Esophagus muscularis mucosa (tissue), 4 donors: ENCODE measurements at regions not wholly inside any gene's neighbourhood (a gene's known extent, or its start where the extent isn't known, plus 50 kb on each side); places are given as distances from the start of the nearest gene placed in this dataset.
A peak's percentile ranks its signal among the peaks of the same experiment; 100 is the strongest.

ENCODE experiments used
- DNase-seq: peaks from one replicate; pipeline ENCODE4 v3.0.0-alpha.2; 2017; ENCODE audit errors: extremely low spot score
- H3K27ac ChIP-seq, 4 donors: fragments of 200-600 bp; sonication (generic); replicated peaks in 1 of 4; 1 replicate in 3 of 4; 2 replicates in 1 of 4; pipeline ENCODE4 v1.5.1; 2016 to 2019; ENCODE audit warnings: mild to moderate bottlenecking in 1 of 4
- H3K27me3 ChIP-seq, 4 donors: fragments of 200-600 bp; sonication (generic); one replicate each; pipeline versions ENCODE4 v1.5.1 to v1.6.0; 2016 to 2019
- H3K36me3 ChIP-seq, 4 donors: fragments of 200-600 bp; sonication (generic); one replicate each; pipeline ENCODE4 v1.5.1; 2016 to 2019
- H3K4me1 ChIP-seq, 4 donors: fragments of 200-600 bp; sonication (generic); one replicate each; pipeline ENCODE4 v1.5.1; 2016 to 2019
- H3K4me3 ChIP-seq, 4 donors: fragments of 200-600 bp; sonication (generic); 1 replicate in 2 of 4; 2 replicates in 2 of 4; pipeline ENCODE4 v1.5.1; 2016 to 2019; ENCODE audit warnings: mild to moderate bottlenecking in 4 of 4, moderate library complexity in 1 of 4
- H3K9me3 ChIP-seq, 4 donors: fragments of 200-600 bp; sonication (generic); 1 replicate in 3 of 4; 2 replicates in 1 of 4; pipeline ENCODE4 v1.5.1; 2016 to 2019
- EP300 ChIP-seq: sonication (generic); formaldehyde crosslinking; IDR thresholded peaks from one replicate; pipeline ENCODE4 v1.6.1; 2017; ENCODE audit warnings: antibody characterized with exemption
- POLR2A ChIP-seq: fragments of 450-650 bp; IDR thresholded peaks from one replicate; pipeline ENCODE4 v1.6.1; 2017; ENCODE audit warnings: antibody characterized with exemption, moderate library complexity, mild to moderate bottlenecking, low read depth
- POLR2AphosphoS5 ChIP-seq, 2 donors: sonication (generic); formaldehyde crosslinking; IDR thresholded peaks; one replicate each; pipeline ENCODE4 v1.6.1; 2017; ENCODE audit warnings: antibody characterized with exemption in 2 of 2
- whole genome bisulfite sequencing: methylation state at CpG from one replicate; pipeline ENCODE4 v1.1.5; 2018; 5-methylcytosine and 5-hydroxymethylcytosine counted together
- intact Hi-C: fragments of 100-400 bp; cut with DNase I; formaldehyde crosslinking; loops from one replicate; pipeline ENCODE4 v1.15.1; 2023
- TF ChIP-seq, protein P1 (sequence below), 3 experiments: fragments of 200-600 bp in 2 of 3; fragments of 450-650 bp in 1 of 3; sonication (generic) in 2 of 3; IDR thresholded peaks; one replicate each; pipeline ENCODE4 v1.5.1; 2017 to 2019; ENCODE audit warnings: antibody characterized with exemption in 3 of 3, mild to moderate bottlenecking in 2 of 3, moderate library complexity in 1 of 3

DNA sequence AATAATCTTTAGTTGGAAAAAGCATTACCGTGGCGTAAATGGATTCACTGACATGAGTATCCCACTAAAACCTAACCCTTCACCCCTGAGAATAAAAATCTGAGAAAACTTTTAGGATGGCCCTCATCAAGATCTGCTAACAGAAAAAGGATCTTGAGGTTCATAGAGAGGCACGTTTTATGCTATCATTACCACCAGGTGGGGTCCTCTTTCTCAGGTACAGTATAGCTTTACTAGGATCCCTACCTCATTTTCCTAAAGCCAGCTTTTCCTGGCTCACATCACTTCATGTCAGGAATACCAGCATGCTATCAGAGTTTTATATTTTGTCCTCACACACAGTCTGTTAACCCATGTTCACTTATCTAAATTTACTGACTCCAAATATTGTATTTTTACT lies 173.7 kb downstream of the POM121L12 start:
- no peaks in the 10 kb centered on the region for H3K27me3 ChIP-seq
- H3K4me3 ChIP-seq, result no peak overlapping the region
- no peaks in the 10 kb centered on the region for H3K36me3 ChIP-seq
- peaks cover 0 to 28% (median 13%) of the 10 kb centered on the region in 4 donors for H3K9me3 ChIP-seq
- no peak for DNase-seq
- TF ChIP-seq POLR2AphosphoS5 (IDR thresholded peaks at IDR 0.05) (no peak), EP300 (no peak), POLR2A (no peak)
- TF ChIP-seq, protein P1, sequence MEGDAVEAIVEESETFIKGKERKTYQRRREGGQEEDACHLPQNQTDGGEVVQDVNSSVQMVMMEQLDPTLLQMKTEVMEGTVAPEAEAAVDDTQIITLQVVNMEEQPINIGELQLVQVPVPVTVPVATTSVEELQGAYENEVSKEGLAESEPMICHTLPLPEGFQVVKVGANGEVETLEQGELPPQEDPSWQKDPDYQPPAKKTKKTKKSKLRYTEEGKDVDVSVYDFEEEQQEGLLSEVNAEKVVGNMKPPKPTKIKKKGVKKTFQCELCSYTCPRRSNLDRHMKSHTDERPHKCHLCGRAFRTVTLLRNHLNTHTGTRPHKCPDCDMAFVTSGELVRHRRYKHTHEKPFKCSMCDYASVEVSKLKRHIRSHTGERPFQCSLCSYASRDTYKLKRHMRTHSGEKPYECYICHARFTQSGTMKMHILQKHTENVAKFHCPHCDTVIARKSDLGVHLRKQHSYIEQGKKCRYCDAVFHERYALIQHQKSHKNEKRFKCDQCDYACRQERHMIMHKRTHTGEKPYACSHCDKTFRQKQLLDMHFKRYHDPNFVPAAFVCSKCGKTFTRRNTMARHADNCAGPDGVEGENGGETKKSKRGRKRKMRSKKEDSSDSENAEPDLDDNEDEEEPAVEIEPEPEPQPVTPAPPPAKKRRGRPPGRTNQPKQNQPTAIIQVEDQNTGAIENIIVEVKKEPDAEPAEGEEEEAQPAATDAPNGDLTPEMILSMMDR (IDR thresholded peaks at IDR 0.05), result no peak
- intact Hi-C loops, result no loop called here
- H3K4me1 ChIP-seq, result no peaks in the 10 kb centered on the region
- WGBS, result 87% methylated on average over 3 of the region's 3 CpGs
- H3K27ac ChIP-seq, result no peak overlapping the region

DNA sequence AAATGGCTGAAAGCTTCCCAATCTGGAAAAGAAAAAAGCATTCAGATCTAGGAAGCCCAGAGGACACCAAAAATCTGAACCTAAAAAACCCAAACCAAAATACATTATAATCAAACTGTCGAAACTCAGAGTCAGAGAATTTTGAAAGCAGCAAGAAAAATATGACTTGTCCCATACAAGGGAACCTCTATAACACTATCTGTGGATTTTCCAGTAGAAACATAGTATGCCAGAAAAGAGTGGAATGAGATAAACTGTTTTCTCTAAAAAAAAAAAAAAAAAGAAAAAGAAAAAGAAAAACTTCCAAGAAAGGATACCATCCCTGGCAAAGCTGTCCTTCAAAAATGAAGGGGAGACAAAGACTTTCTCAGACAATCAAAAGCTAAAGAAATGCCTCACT lies 179.0 kb downstream of the POM121L12 start:
- intact Hi-C loops, result no loop called here
- H3K36me3 ChIP-seq, result no peaks in the 10 kb centered on the region
- no peak overlapping the region for H3K27ac ChIP-seq
- H3K9me3 ChIP-seq, result peaks cover 0 to 32% (median 28%) of the 10 kb centered on the region in 4 donors
- peaks cover 0 to 15% (median 0%) of the 10 kb centered on the region in 4 donors for H3K27me3 ChIP-seq
- TF ChIP-seq POLR2A (no peak), POLR2AphosphoS5 (IDR thresholded peaks at IDR 0.05) (no peak), EP300 (no peak)
- TF ChIP-seq, protein P1 (IDR thresholded peaks at IDR 0.05), result no peak
- peaks cover 0 to 11% (median 7%) of the 10 kb centered on the region in 4 donors for H3K4me1 ChIP-seq
- no peak overlapping the region for H3K4me3 ChIP-seq
- WGBS, result 80% methylated on average over 1 of the region's 1 CpG
- DNase-seq, result no peak

DNA sequence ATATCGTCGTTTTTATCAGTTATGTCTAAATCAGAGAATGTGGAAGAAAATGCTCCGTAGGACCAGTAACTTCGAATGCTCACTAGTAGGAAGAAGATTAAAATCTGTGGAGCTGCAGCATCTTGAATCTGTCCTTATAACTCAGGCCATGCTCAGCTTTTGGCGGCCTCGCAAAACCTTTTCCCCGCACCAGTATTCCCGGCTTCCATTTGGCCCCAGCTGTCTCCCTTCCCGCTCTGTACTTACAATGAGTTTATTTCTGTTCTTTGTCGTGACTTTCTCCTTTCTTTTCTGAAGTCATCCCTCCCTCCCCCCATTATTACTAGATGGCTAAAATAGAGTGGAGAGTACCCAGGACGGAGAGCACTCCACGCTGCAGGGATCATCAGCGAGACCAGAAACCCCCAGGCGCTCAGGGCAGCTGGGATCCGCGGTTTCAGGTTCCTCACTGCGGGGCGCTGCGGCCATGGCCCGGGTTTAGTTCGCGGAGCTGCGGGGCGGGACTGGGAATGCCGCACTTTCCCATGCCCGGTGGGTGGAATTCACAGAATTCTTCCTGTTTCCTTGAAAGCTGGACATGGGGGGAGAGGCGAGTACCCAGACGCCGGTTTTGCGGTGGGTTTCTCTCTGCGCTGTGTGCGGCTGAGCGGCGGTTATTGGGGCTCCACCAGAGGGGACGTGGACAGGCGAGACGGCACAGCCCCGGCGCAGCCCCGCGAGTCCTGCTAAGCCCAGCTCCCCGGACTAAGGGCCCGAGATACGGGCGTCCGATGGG lies 183.5 kb downstream of the POM121L12 start:
- TF ChIP-seq POLR2AphosphoS5 (IDR thresholded peaks at IDR 0.05) (no peak), POLR2A (no peak), EP300 (no peak)
- TF ChIP-seq, protein P1 (IDR thresholded peaks at IDR 0.05), result no peak
- no peak overlapping the region for H3K27ac ChIP-seq
- peaks cover 0 to 15% (median 0%) of the 10 kb centered on the region in 4 donors for H3K27me3 ChIP-seq
- intact Hi-C loops, result no loop called here
- peaks cover 0 to 11% (median 8%) of the 10 kb centered on the region in 4 donors for H3K4me1 ChIP-seq
- no peak for DNase-seq
- peak overlapping the region; percentile 40 to 52 (median 44) for H3K4me3 ChIP-seq
- WGBS, result 12% methylated on average over 41 of the region's 46 CpGs
- H3K9me3 ChIP-seq, result peaks cover 0 to 22% (median 17%) of the 10 kb centered on the region in 4 donors
- H3K36me3 ChIP-seq, result no peaks in the 10 kb centered on the region

DNA sequence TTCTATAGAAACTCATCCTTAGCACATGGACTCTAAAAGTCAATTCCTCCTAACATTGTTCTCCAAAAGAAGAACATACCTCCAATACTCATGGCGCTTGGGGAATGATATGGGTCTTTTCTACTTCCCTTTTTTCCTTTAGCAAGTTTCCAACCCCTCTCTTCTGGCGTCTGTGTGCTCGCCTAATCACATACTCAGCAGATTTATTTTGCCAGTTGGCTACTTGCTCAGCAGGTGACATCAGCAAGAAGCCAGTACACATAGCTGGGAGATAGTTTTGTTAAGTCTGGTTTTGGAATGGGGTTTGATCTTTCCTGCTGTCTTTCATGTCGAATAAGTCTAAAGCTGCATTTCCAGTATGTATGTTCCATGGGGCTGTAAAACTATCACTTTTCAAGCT lies 193.8 kb downstream of the POM121L12 start:
- Histone ChIP-seq H3K27me3 (no peaks in the 10 kb centered on the region), H3K36me3 (no peaks in the 10 kb centered on the region), H3K27ac (no peak overlapping the region), H3K4me3 (no peak overlapping the region), H3K9me3 (no peaks in the 10 kb centered on the region), H3K4me1 (no peaks in the 10 kb centered on the region)
- intact Hi-C loops, result no loop called here
- WGBS, result 80% methylated on average over 4 of the region's 4 CpGs
- DNase-seq, result no peak
- TF ChIP-seq EP300 (no peak), POLR2A (no peak), POLR2AphosphoS5 (IDR thresholded peaks at IDR 0.05) (no peak)
- TF ChIP-seq, protein P1 (IDR thresholded peaks at IDR 0.05), result no peak
